ENCODE measurements at regions not wholly inside any gene's neighbourhood (a gene's known extent, or its start where the extent isn't known, plus 50 kb on each side); places are given as distances from the start of the nearest gene placed in this dataset.

DNA sequence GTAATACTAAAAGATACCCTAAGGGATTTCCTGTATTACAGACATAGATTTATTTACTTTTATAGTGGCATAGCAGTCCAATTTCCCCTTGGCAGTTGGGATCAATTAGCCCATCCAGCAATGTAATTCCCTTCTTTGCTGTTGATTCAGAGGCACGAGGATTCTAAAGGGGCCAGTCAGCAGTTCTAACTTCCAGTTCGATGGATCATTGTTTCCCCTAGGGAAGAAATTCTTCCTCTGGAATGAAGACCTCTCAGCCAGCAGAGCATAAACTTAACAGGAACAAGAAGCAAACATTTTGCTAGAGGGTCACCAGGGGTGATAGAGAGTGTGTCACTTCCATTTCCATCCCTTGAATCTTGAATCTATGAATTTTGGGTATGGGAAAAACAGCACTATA lies 395.7 kb upstream of the NOVA1 start:
- no peak for TF ChIP-seq POLR2A (IDR thresholded peaks at IDR 0.05; ENCODE audit: low read length)
- TF ChIP-seq GATA1 (IDR thresholded peaks at IDR 0.05; ENCODE audit: low read depth, low read length) = no peak
